B cell (primary cell): ENCODE measurements at regions not wholly inside any gene's neighbourhood (a gene's known extent, or its start where the extent isn't known, plus 50 kb on each side); places are given as distances from the start of the nearest gene placed in this dataset.
"Not testable (repeated sequence)": the region's sequence is repeated elsewhere in the genome, so short reads cannot be mapped to it uniquely, and the experiment has no call there.

Experiments used
- ATAC-seq: fragments of 200-7000 bp; cut with Tn5 transposase; one replicate; pipeline ENCODE4 v1.10.0; 2021; ENCODE audit warnings: low read depth, mild to moderate bottlenecking, moderate number of reproducible peaks, moderate library complexity
- CTCF ChIA-PET: fragments of 350-600 bp; sonication (Branson Sonifier 250); formaldehyde crosslinking; loops from one replicate; lab custom pipeline; 2021; ENCODE audit warnings: antibody characterized with exemption, inconsistent platforms; lab: Charles Lee
- POLR2A ChIA-PET: fragments of 350-600 bp; sonication (Branson Sonifier 250); formaldehyde crosslinking; loops from one replicate; lab custom pipeline; 2021; ENCODE audit warnings: antibody characterized with exemption; lab: Charles Lee
- DNase-seq: peaks from one replicate; pipeline ENCODE4 v3.0.0; 2013
- H2AFZ ChIP-seq: 2 replicates; pipeline ENCODE4 v1.6.1; 2012; ENCODE audit warnings: mild to moderate bottlenecking, low read depth, low read length; ENCODE audit not compliant: insufficient read depth, poor library complexity, severe bottlenecking
- H3K27ac ChIP-seq, 2 donors: 1 replicate in 1 of 2; 2 replicates in 1 of 2; pipeline ENCODE4 v1.5.1; 2012 to 2013; ENCODE audit warnings: low read length in 2 of 2, mild to moderate bottlenecking in 2 of 2, moderate library complexity in 1 of 2
- H3K27me3 ChIP-seq, 4 experiments: fragments of 200-600 bp in 1 of 4; sonication (generic) in 1 of 4; replicated peaks in 1 of 4; 1 replicate in 2 of 4; 2 replicates in 2 of 4; pipeline versions ENCODE4 v1.6.1 to v1.7.0; 2013 to 2016; ENCODE audit warnings: low read length in 3 of 4, mild to moderate bottlenecking in 2 of 4, mixed read lengths in 1 of 4, moderate library complexity in 1 of 4; ENCODE audit not compliant: insufficient read depth in 4 of 4, control insufficient read depth in 3 of 4; ENCODE audit errors: control extremely low read depth in 1 of 4
- H3K36me3 ChIP-seq, 2 experiments: replicated peaks in 1 of 2; 1 replicate in 1 of 2; 2 replicates in 1 of 2; pipeline versions ENCODE4 v1.6.1 to v1.7.1; 2013; ENCODE audit warnings: low read length in 1 of 2; ENCODE audit not compliant: insufficient read depth in 2 of 2, control insufficient read depth in 1 of 2; ENCODE audit errors: control extremely low read depth in 1 of 2, extremely low read depth in 1 of 2
- H3K4me1 ChIP-seq, 2 donors: fragments of 200-600 bp in 1 of 2; sonication (generic) in 1 of 2; 1 replicate in 1 of 2; 2 replicates in 1 of 2; pipeline versions ENCODE4 v1.5.1 to v1.6.1; 2013 to 2017; ENCODE audit warnings: low read length in 2 of 2; ENCODE audit not compliant: control insufficient read depth in 2 of 2, insufficient read depth in 2 of 2
- H3K4me2 ChIP-seq: replicated peaks from 2 replicates; pipeline ENCODE3; 2012; ENCODE audit warnings: mild to moderate bottlenecking, low read depth, low read length; ENCODE audit not compliant: poor library complexity, severe bottlenecking
- H3K4me3 ChIP-seq, 5 experiments: fragments of 200-600 bp in 1 of 5; sonication (generic) in 1 of 5; 1 replicate in 3 of 5; 2 replicates in 2 of 5; pipeline versions ENCODE4 v1.5.1 to v1.7.0; 2011 to 2016; ENCODE audit warnings: low read length in 4 of 5, mild to moderate bottlenecking in 4 of 5, low read depth in 2 of 5, control low read depth in 1 of 5, moderate library complexity in 1 of 5; ENCODE audit not compliant: insufficient read depth in 1 of 5; ENCODE audit errors: control extremely low read depth in 1 of 5, extremely low read depth in 1 of 5
- H3K79me2 ChIP-seq: fragments of 200-600 bp; sonication (generic); one replicate; pipeline ENCODE4 v1.6.0; 2016; ENCODE audit warnings: low read length; ENCODE audit not compliant: control insufficient read depth, insufficient read depth
- H3K9ac ChIP-seq: fragments of 200-600 bp; sonication (generic); 2 replicates; pipeline ENCODE4 v1.6.1; 2017; ENCODE audit warnings: mild to moderate bottlenecking, low read length, moderate library complexity
- H3K9me3 ChIP-seq, 3 donors: one replicate each; pipeline versions ENCODE4 v1.6.1 to v1.7.1; 2013; ENCODE audit warnings: low read length in 2 of 3; ENCODE audit not compliant: control insufficient read depth in 2 of 3, insufficient read depth in 1 of 3; ENCODE audit errors: control extremely low read depth in 1 of 3
- H4K20me1 ChIP-seq: 2 replicates; pipeline ENCODE4 v1.6.0; 2012; ENCODE audit warnings: mild to moderate bottlenecking, low read length; ENCODE audit not compliant: insufficient read depth, control insufficient read depth, poor library complexity, severe bottlenecking
- H3K27ac Mint-ChIP-seq: one replicate; pipeline ENCODE4 v1.8.0; 2021; ENCODE audit warnings: mixed read lengths
- H3K27me3 Mint-ChIP-seq: one replicate; pipeline ENCODE4 v1.8.0; 2021; ENCODE audit warnings: mixed read lengths
- H3K4me1 Mint-ChIP-seq: one replicate; pipeline ENCODE4 v1.8.0; 2021; ENCODE audit warnings: mixed read lengths
- H3K4me3 Mint-ChIP-seq: one replicate; pipeline ENCODE4 v1.8.0; 2021; ENCODE audit warnings: mixed read lengths
- H3K9me3 Mint-ChIP-seq: one replicate; pipeline ENCODE4 v1.8.0; 2022; ENCODE audit warnings: mixed read lengths; ENCODE audit not compliant: insufficient read depth
- CTCF ChIP-seq: fragments of 200-600 bp; IDR thresholded peaks from one replicate; pipeline ENCODE4 v1.8.0; 2022; ENCODE audit warnings: antibody characterized with exemption, mild to moderate bottlenecking
- EZH2 ChIP-seq: IDR thresholded peaks from 2 replicates; pipeline ENCODE4 v1.6.1; 2012; ENCODE audit warnings: borderline replicate concordance, low read depth, mild to moderate bottlenecking, moderate library complexity, low read length; ENCODE audit not compliant: insufficient read depth, poor library complexity, severe bottlenecking
- WGBS: methylation state at CpG from one replicate; pipeline ENCODE4 v1.1.5; 2013; ENCODE audit warnings: missing lambda C conversion rate; ENCODE audit not compliant: insufficient coverage; 5-methylcytosine and 5-hydroxymethylcytosine counted together
- intact Hi-C: fragments of 100-400 bp; cut with micrococcal nuclease; formaldehyde crosslinking; loops from one replicate; pipeline ENCODE4 v1.10.0; 2022

DNA sequence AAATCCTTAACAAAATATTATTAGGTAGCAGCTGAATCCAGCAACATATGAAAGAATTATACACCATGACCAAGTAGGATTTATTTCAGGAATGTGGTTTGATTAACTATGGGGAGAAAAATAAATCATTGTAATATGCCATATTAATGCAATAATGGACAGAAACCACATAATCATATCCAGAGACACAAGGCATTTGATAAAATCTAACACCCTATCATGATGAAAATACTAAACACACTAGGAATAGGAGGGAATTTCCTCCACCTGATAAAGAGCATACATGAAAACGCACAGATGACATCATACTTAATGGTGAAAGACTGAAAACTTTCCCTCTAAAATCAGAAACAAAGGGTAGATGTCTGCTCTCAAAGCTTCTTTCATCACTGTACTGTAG is 238.9 kb downstream of the PHLDA1 start:
- Histone ChIP-seq H3K36me3 (no peaks in the 10 kb centered on the region), H3K79me2 (no peaks in the 10 kb centered on the region), H3K27me3 (no peaks in the 10 kb centered on the region), H3K9ac (no peak overlapping the region), H4K20me1 (no peaks in the 10 kb centered on the region), H3K27ac (no peak overlapping the region), H2AFZ (no peak overlapping the region), H3K9me3 (no peaks in the 10 kb centered on the region), H3K4me1 (no peaks in the 10 kb centered on the region), H3K4me2 (no peak overlapping the region), H3K4me3 (no peak overlapping the region)
- CTCF ChIA-PET = no interaction called here
- no peak for ATAC-seq
- WGBS = no CpG with 5 or more reads among the region's 1 CpG
- peaks cover 17% of the 10 kb centered on the region for H3K27me3 Mint-ChIP-seq
- DNase-seq = no peak
- H3K4me1 Mint-ChIP-seq = no peaks in the 10 kb centered on the region
- no peak for TF ChIP-seq EZH2
- TF ChIP-seq CTCF = no peak
- POLR2A ChIA-PET = no interaction called here
- H3K27ac Mint-ChIP-seq = no peak overlapping the region
- H3K4me3 Mint-ChIP-seq = no peak overlapping the region
- no peaks in the 10 kb centered on the region for H3K9me3 Mint-ChIP-seq
- intact Hi-C loops = no loop called here

- peaks cover 17% of the 10 kb centered on the region for H3K27me3 Mint-ChIP-seq
- CTCF ChIA-PET = no interaction called here
- no peak for DNase-seq
- no peaks in the 10 kb centered on the region for H3K4me1 Mint-ChIP-seq
- H3K9me3 ChIP-seq = no peaks in the 10 kb centered on the region
- intact Hi-C loops = no loop called here
- H3K4me3 Mint-ChIP-seq = no peak overlapping the region
- H3K9ac ChIP-seq = no peak overlapping the region
- POLR2A ChIA-PET = no interaction called here
- H3K4me3 ChIP-seq = no peak overlapping the region
- H3K27ac Mint-ChIP-seq = no peak overlapping the region
- no peaks in the 10 kb centered on the region for H3K9me3 Mint-ChIP-seq
- no peak for ATAC-seq
- no peak for TF ChIP-seq CTCF
- no peak for TF ChIP-seq EZH2
- H3K27me3 ChIP-seq = no peaks in the 10 kb centered on the region
- no peaks in the 10 kb centered on the region for H3K4me1 ChIP-seq
- no peak overlapping the region for H2AFZ ChIP-seq
- H3K79me2 ChIP-seq = no peaks in the 10 kb centered on the region
- no peak overlapping the region for H3K4me2 ChIP-seq
- H3K27ac ChIP-seq = no peak overlapping the region
- H3K36me3 ChIP-seq = no peaks in the 10 kb centered on the region
- H4K20me1 ChIP-seq = no peaks in the 10 kb centered on the region
Measured at GRCh38 chr12:75790219-75790618, 241.4 kb downstream of the PHLDA1 start.

DNA sequence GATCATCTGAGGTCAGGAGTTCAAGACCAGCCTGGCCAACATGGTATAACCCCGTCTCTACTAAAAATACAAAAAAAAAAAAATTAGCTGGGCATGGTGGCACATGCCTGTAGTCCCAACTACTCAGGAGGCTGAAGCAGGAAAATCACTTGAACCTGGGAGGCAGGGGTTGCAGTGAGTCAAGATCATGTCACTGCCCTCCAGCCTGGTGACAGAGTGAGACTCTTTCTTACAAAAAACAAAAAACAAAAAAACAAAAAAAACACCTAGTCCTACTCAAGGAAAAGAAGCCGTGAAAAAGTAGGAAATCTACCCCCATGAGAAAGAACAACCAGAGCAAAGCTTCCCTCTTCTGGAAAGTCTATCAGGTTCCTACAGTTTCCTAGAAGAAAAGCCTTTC is 244.4 kb downstream of the PHLDA1 start:
- H3K36me3 ChIP-seq, H3K79me2 ChIP-seq, DNase-seq, H2AFZ ChIP-seq, H4K20me1 ChIP-seq, H3K27ac ChIP-seq, H3K4me3 ChIP-seq, H3K9me3 Mint-ChIP-seq, H3K4me3 Mint-ChIP-seq, H3K27me3 Mint-ChIP-seq, POLR2A ChIA-PET, CTCF ChIA-PET, H3K9ac ChIP-seq, ATAC-seq, H3K4me2 ChIP-seq, H3K9me3 ChIP-seq, intact Hi-C loops, H3K4me1 Mint-ChIP-seq, H3K4me1 ChIP-seq, H3K27ac Mint-ChIP-seq, H3K27me3 ChIP-seq: not testable (repeated sequence)
- WGBS = 100% methylated on average over 1 of the region's 2 CpGs
